Smooth muscle cell (in vitro differentiated cells): ENCODE measurements at regions not wholly inside any gene's neighbourhood (a gene's known extent, or its start where the extent isn't known, plus 50 kb on each side); places are given as distances from the start of the nearest gene placed in this dataset.

Experiments
- DNase-seq: peaks from one replicate; lab custom pipeline; 2025; ENCODE audit not compliant: unreplicated experiment; lab: John Stamatoyannopoulos, UW
- H2AFZ ChIP-seq: fragments of 200-600 bp; sonication (generic); 2 replicates; pipeline ENCODE4 v1.6.0; 2016; ENCODE audit warnings: antibody characterized with exemption, low read depth, mild to moderate bottlenecking
- H3F3A ChIP-seq: fragments of 200-600 bp; sonication (generic); 2 replicates; pipeline ENCODE4 v1.6.0; 2017; ENCODE audit warnings: antibody characterized with exemption, low read depth
- H3K27ac ChIP-seq: fragments of 200-600 bp; sonication (generic); 2 replicates; pipeline ENCODE4 v1.5.1; 2016; ENCODE audit warnings: low read depth, mild to moderate bottlenecking
- H3K27me3 ChIP-seq: fragments of 200-600 bp; sonication (generic); 2 replicates; pipeline ENCODE4 v1.6.1; 2016; ENCODE audit warnings: low read depth, mild to moderate bottlenecking
- H3K36me3 ChIP-seq: fragments of 200-600 bp; sonication (generic); 2 replicates; pipeline ENCODE4 v1.5.1; 2016; ENCODE audit warnings: low read depth
- H3K4me1 ChIP-seq: fragments of 200-600 bp; sonication (generic); 2 replicates; pipeline ENCODE4 v1.5.1; 2016; ENCODE audit warnings: low read depth
- H3K4me2 ChIP-seq: fragments of 200-600 bp; sonication (generic); 2 replicates; pipeline ENCODE4 v1.6.0; 2016; ENCODE audit warnings: mild to moderate bottlenecking
- H3K4me3 ChIP-seq: fragments of 200-600 bp; sonication (generic); 2 replicates; pipeline ENCODE4 v1.5.1; 2016; ENCODE audit warnings: mild to moderate bottlenecking
- H3K79me2 ChIP-seq: fragments of 200-600 bp; sonication (generic); 2 replicates; pipeline ENCODE4 v1.6.0; 2016; ENCODE audit warnings: low read depth, mild to moderate bottlenecking
- H3K9ac ChIP-seq: fragments of 200-600 bp; sonication (generic); 2 replicates; pipeline ENCODE4 v1.6.0; 2016; ENCODE audit warnings: low read depth
- H3K9me3 ChIP-seq: fragments of 200-600 bp; sonication (generic); replicated peaks from 2 replicates; pipeline ENCODE4 v1.5.1; 2016; ENCODE audit warnings: low read depth
- H4K20me1 ChIP-seq: fragments of 200-600 bp; sonication (generic); 2 replicates; pipeline ENCODE4 v1.6.0; 2016; ENCODE audit warnings: low read depth
- CTCF ChIP-seq: fragments of 200-600 bp; sonication (generic); IDR thresholded peaks from 2 replicates; pipeline ENCODE4 v1.5.1; 2017; ENCODE audit warnings: borderline replicate concordance, mild to moderate bottlenecking, antibody characterized with exemption; ENCODE audit not compliant: insufficient read depth, poor library complexity, severe bottlenecking
- WGBS: methylation state at CpG from one replicate; pipeline ENCODE4 v1.1.7; 2016; ENCODE audit warnings: low lambda C conversion rate; 5-methylcytosine and 5-hydroxymethylcytosine counted together

- Histone ChIP-seq H3K9ac (no peak overlapping the region), H3K79me2 (no peaks in the 10 kb centered on the region), H3K27me3 (no peaks in the 10 kb centered on the region), H3K27ac (no peak overlapping the region), H3K36me3 (no peaks in the 10 kb centered on the region), H3K4me3 (no peak overlapping the region), H3K4me1 (peaks cover 48% of the 10 kb centered on the region), H4K20me1 (no peaks in the 10 kb centered on the region), H2AFZ (no peak overlapping the region), H3K9me3 (no peaks in the 10 kb centered on the region), H3F3A (peaks cover 16% of the 10 kb centered on the region), H3K4me2 (no peak overlapping the region)
- DNase-seq, result no peak
- no peak for TF ChIP-seq CTCF
- 81% methylated on average over 4 of the region's 4 CpGs for WGBS
Measured at GRCh38 chr2:234676109-234676782, 179.4 kb upstream of the ARL4C start.

GRCh38 chr2:234674781-234675201 lies 177.9 kb upstream of the ARL4C start:
- Histone ChIP-seq H3K4me3 (no peak overlapping the region), H3K9ac (peak overlapping the region; percentile 19), H3K4me1 (peaks cover 49% of the 10 kb centered on the region), H3K27me3 (no peaks in the 10 kb centered on the region), H3K9me3 (no peaks in the 10 kb centered on the region), H3K36me3 (no peaks in the 10 kb centered on the region), H4K20me1 (no peaks in the 10 kb centered on the region), H3F3A (peaks cover 13% of the 10 kb centered on the region), H2AFZ (peak overlapping the region; percentile 20), H3K27ac (peak overlapping the region; percentile 72), H3K4me2 (peak overlapping the region; percentile 22), H3K79me2 (no peaks in the 10 kb centered on the region)
- WGBS, result 3% methylated on average over 3 of the region's 3 CpGs
- no peak for TF ChIP-seq CTCF
- DNase-seq, result no peak

- 76% methylated on average over 1 of the region's 1 CpG for WGBS
Measured at GRCh38 chr2:234673961-234674759, 177.3 kb upstream of the ARL4C start.

More at GRCh38 chr2:234673961-234674759, 177.3 kb upstream of the ARL4C start:
- H3K79me2 ChIP-seq, result no peaks in the 10 kb centered on the region
- no peak for TF ChIP-seq CTCF
- H3F3A ChIP-seq, result peaks cover 7% of the 10 kb centered on the region
- no peak overlapping the region for H3K4me3 ChIP-seq
- no peak overlapping the region for H2AFZ ChIP-seq
- H3K27ac ChIP-seq, result peak overlapping the region; percentile 72
- DNase-seq, result no peak
- no peaks in the 10 kb centered on the region for H3K36me3 ChIP-seq
- H3K4me1 ChIP-seq, result peaks cover 44% of the 10 kb centered on the region
- H3K4me2 ChIP-seq, result peak overlapping the region; percentile 33
- no peaks in the 10 kb centered on the region for H3K27me3 ChIP-seq
- H4K20me1 ChIP-seq, result no peaks in the 10 kb centered on the region
- H3K9me3 ChIP-seq, result no peaks in the 10 kb centered on the region
- no peak overlapping the region for H3K9ac ChIP-seq
